ENCODE measurements at regions not wholly inside any gene's neighbourhood (a gene's known extent, or its start where the extent isn't known, plus 50 kb on each side); places are given as distances from the start of the nearest gene placed in this dataset.
A peak's percentile ranks its signal among the peaks of the same experiment; 100 is the strongest.

DNA sequence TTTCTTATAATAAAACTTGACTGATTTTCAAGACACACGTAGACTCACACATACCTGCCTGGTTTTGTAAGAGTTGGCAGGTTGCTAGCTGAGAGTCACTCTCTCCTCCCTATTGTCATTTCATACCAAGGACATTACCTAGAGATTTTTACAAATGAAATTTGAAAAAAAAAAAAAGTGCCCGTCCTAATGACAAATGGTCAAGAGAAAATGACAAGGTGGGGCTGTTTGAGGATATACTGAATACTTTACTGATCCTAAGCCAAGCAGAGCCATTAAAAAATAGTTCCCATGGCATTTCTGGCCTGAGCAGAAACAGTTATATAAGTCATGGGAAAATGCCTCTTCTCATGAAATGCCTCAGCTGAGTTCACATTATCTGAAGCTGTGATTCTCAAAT lies 150.2 kb downstream of the DYRK2 start:
- DNase-seq (ENCODE audit: extremely low spot score) = no peak
- 37% methylated on average over 2 of the region's 2 CpGs for WGBS
- Histone ChIP-seq H3K27ac (replicated peaks in 1 of 4) (peak overlapping the region; percentile 60 to 66 (median 62)), H3K4me3 (no peak overlapping the region), H3K36me3 (no peaks in the 10 kb centered on the region), H3K9me3 (no peaks in the 10 kb centered on the region), H3K27me3 (no peaks in the 10 kb centered on the region), H3K4me1 (peaks cover 27 to 53% (median 44%) of the 10 kb centered on the region in 4 donors)
- intact Hi-C loops (cut with DNase I) = no loop called here
- TF ChIP-seq EP300 (IDR thresholded peaks at IDR 0.05) (no peak), POLR2A (IDR thresholded peaks at IDR 0.05; ENCODE audit: low read depth) (no peak), POLR2AphosphoS5 (IDR thresholded peaks at IDR 0.05) (no peak)
- TF ChIP-seq, protein P1, sequence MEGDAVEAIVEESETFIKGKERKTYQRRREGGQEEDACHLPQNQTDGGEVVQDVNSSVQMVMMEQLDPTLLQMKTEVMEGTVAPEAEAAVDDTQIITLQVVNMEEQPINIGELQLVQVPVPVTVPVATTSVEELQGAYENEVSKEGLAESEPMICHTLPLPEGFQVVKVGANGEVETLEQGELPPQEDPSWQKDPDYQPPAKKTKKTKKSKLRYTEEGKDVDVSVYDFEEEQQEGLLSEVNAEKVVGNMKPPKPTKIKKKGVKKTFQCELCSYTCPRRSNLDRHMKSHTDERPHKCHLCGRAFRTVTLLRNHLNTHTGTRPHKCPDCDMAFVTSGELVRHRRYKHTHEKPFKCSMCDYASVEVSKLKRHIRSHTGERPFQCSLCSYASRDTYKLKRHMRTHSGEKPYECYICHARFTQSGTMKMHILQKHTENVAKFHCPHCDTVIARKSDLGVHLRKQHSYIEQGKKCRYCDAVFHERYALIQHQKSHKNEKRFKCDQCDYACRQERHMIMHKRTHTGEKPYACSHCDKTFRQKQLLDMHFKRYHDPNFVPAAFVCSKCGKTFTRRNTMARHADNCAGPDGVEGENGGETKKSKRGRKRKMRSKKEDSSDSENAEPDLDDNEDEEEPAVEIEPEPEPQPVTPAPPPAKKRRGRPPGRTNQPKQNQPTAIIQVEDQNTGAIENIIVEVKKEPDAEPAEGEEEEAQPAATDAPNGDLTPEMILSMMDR (IDR thresholded peaks at IDR 0.05) = no peak

DNA sequence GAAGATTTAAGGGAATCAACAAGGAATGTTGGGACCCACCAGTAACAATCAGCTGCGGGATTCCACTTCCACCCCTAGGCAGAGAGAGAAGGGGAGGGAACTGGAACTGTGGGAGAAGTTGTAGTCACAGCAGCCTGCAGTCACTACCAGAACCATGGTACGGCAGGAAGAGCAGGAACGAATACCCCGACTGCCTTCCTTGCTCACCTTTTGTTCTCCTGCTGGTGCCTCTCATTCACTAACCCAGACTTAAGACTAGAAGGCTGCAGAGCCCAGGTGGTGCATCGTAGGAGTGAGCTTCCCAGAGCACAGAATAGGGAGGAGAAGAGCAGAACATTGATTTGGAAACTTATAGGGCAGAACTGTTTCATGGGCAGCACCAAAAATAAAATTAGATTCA lies 154.2 kb downstream of the DYRK2 start:
- Histone ChIP-seq H3K9me3 (no peaks in the 10 kb centered on the region), H3K4me3 (no peak overlapping the region), H3K4me1 (peaks cover 18 to 51% (median 49%) of the 10 kb centered on the region in 4 donors), H3K27me3 (no peaks in the 10 kb centered on the region), H3K36me3 (no peaks in the 10 kb centered on the region), H3K27ac (replicated peaks in 1 of 4) (peak overlapping the region; percentile 48 to 74 (median 64))
- WGBS = 78% methylated on average over 5 of the region's 5 CpGs
- intact Hi-C loops (cut with DNase I) = no loop called here
- TF ChIP-seq POLR2AphosphoS5 (IDR thresholded peaks at IDR 0.05) = no peak
- TF ChIP-seq POLR2A (IDR thresholded peaks at IDR 0.05; ENCODE audit: low read depth) = no peak
- no peak for TF ChIP-seq EP300 (IDR thresholded peaks at IDR 0.05)
- TF ChIP-seq, protein P1 (IDR thresholded peaks at IDR 0.05) = no peak
- no peak for DNase-seq (ENCODE audit: extremely low spot score)

DNA sequence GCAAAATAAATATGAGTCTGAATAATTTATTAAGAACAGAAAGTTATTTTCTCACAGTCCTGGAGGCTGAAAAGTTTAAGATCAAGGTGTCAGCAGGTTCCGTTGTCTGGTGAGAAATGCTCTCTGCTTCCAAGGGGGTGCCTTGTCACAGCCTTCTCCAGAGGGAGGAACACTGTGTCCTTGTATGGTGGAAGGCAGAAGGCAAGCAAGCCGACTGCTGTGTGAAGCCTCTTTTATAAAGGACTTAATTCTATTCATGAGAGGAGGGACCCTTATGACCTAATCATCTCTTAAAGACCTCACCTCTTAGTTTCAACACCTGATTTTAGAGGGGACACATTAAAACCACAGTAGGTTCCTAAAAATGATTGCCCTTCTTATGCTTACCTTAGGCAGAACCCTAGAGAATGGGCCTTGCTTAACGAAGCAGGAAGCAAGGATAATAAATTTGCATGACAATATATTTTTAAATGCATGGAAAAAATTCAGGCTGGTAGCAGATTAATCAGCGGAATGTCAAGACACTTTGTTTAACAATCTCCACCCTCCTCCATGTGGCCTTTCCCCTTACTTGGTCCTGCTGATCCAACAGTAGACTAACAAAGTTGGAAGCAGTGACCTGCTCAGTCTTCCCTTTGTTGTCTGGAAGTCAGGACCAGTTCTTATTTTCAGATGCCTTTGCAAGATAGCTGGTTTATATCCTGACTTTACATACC lies 154.9 kb downstream of the DYRK2 start:
- no peaks in the 10 kb centered on the region for H3K27me3 ChIP-seq
- no peak for DNase-seq (ENCODE audit: extremely low spot score)
- H3K4me3 ChIP-seq = no peak overlapping the region
- no peaks in the 10 kb centered on the region for H3K9me3 ChIP-seq
- H3K36me3 ChIP-seq = no peaks in the 10 kb centered on the region
- intact Hi-C loops (cut with DNase I) = no loop called here
- H3K4me1 ChIP-seq = peaks cover 17 to 51% (median 48%) of the 10 kb centered on the region in 4 donors
- H3K27ac ChIP-seq (replicated peaks in 1 of 4) = peak overlapping the region; percentile 48 to 74 (median 64)
- WGBS = 57% methylated on average over 4 of the region's 4 CpGs
- TF ChIP-seq POLR2AphosphoS5 (IDR thresholded peaks at IDR 0.05) = peak in 1 of 2 donors; percentile 20
- TF ChIP-seq EP300 (IDR thresholded peaks at IDR 0.05) = no peak

DNA sequence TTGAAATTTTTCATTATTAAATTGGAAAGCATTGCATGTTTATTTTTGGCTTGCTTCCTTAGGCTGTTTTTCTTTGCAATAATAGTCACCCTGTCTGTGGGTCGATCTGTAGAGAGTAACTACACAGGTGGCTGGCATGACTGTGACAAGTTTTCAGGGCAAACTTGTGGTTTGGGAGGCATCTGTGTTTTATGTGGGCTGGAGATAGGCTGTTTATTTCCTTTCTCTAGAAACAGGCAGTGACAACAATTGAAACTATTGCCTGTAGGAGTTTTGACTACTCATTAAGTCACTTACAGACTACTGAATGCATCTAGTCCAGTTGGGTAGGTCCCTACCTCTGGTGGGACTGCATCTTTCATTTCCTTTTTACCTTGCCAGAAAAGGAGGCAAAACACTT lies 155.6 kb downstream of the DYRK2 start:
- no peak for DNase-seq (ENCODE audit: extremely low spot score)
- Histone ChIP-seq H3K4me3 (no peak overlapping the region), H3K4me1 (peaks cover 10 to 48% (median 42%) of the 10 kb centered on the region in 4 donors), H3K36me3 (no peaks in the 10 kb centered on the region), H3K27ac (replicated peaks in 1 of 4) (peak overlapping the region in 2 of 4 donors; percentile 60 to 74), H3K9me3 (no peaks in the 10 kb centered on the region), H3K27me3 (no peaks in the 10 kb centered on the region)
- intact Hi-C loops (cut with DNase I) = no loop called here
- 20% methylated on average over 1 of the region's 1 CpG for WGBS
- TF ChIP-seq EP300 (IDR thresholded peaks at IDR 0.05) (no peak), POLR2AphosphoS5 (IDR thresholded peaks at IDR 0.05) (no peak), POLR2A (IDR thresholded peaks at IDR 0.05; ENCODE audit: low read depth) (no peak)
- TF ChIP-seq, protein P1 (IDR thresholded peaks at IDR 0.05) = no peak

DNA sequence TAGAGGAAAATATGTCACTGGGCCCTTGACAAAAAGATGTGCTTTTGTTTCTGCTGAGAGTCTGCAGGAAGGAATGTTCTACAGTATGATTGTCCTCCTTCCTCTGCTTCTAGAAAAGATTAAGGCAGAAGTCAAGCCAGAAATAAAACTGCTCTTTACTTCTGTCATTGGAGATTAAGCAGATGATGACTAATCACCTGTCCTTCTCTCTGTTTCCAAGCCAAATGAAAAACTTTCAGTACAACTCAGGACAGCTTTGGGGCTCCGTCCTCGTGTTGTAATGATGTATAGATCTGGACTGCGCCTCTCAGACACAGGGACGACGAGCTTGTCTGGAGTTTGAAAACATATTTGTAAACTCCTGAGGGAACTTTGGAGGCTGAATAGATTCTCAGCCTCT lies 159.3 kb downstream of the DYRK2 start:
- H3K27ac ChIP-seq (replicated peaks in 1 of 4) = peak overlapping the region; percentile 67 to 77 (median 70)
- TF ChIP-seq, protein P1 (IDR thresholded peaks at IDR 0.05) = no peak
- TF ChIP-seq POLR2AphosphoS5 (IDR thresholded peaks at IDR 0.05) = peak in 1 of 2 donors; percentile 55
- TF ChIP-seq EP300 (IDR thresholded peaks at IDR 0.05) = no peak
- TF ChIP-seq POLR2A (IDR thresholded peaks at IDR 0.05; ENCODE audit: low read depth) = no peak
- 39% methylated on average over 5 of the region's 5 CpGs for WGBS

More for the DNA sequence above, 159.3 kb downstream of the DYRK2 start:
- no peaks in the 10 kb centered on the region for H3K9me3 ChIP-seq
- H3K4me1 ChIP-seq = peaks cover 8 to 42% (median 33%) of the 10 kb centered on the region in 4 donors
- H3K4me3 ChIP-seq = peak overlapping the region in 3 of 4 donors; percentile 10 to 17 (median 16)
- no peaks in the 10 kb centered on the region for H3K27me3 ChIP-seq
- H3K36me3 ChIP-seq = no peaks in the 10 kb centered on the region
- no peak for DNase-seq (ENCODE audit: extremely low spot score)
- intact Hi-C loops (cut with DNase I) = no loop called here

Data from esophagus muscularis mucosa (tissue), 4 donors.